ENCODE measurements at regions not wholly inside any gene's neighbourhood (a gene's known extent, or its start where the extent isn't known, plus 50 kb on each side); places are given as distances from the start of the nearest gene placed in this dataset.

DNA sequence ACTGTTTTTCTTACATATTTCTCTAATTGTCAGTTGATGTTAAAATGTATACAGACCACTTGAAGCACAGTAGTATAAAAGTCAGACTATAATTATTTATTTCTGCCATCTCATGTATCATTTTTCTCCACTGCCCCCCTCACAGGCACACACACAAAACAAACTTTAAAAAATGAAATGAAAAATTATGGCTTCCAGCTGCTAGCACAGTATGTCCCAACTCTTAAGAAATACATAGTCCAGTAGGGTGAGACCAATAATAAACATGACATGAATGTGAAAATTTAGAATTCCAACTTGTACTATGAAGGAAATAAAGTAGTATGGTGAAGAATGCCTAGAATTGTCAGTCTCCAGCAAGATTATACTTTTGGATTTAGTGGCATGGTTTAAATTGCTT lies 1247.9 kb downstream of the JRKL start:
- TF ChIP-seq, protein P1, sequence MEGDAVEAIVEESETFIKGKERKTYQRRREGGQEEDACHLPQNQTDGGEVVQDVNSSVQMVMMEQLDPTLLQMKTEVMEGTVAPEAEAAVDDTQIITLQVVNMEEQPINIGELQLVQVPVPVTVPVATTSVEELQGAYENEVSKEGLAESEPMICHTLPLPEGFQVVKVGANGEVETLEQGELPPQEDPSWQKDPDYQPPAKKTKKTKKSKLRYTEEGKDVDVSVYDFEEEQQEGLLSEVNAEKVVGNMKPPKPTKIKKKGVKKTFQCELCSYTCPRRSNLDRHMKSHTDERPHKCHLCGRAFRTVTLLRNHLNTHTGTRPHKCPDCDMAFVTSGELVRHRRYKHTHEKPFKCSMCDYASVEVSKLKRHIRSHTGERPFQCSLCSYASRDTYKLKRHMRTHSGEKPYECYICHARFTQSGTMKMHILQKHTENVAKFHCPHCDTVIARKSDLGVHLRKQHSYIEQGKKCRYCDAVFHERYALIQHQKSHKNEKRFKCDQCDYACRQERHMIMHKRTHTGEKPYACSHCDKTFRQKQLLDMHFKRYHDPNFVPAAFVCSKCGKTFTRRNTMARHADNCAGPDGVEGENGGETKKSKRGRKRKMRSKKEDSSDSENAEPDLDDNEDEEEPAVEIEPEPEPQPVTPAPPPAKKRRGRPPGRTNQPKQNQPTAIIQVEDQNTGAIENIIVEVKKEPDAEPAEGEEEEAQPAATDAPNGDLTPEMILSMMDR (conservative IDR thresholded peaks at IDR 0.05; ENCODE audit: low read depth, low read length): no peak
- no peak for TF ChIP-seq EZH2phosphoT487 (IDR thresholded peaks at IDR 0.05; ENCODE audit: borderline replicate concordance, low read length)
